B cell (primary cell): ENCODE measurements at regions not wholly inside any gene's neighbourhood (a gene's known extent, or its start where the extent isn't known, plus 50 kb on each side); places are given as distances from the start of the nearest gene placed in this dataset.
"Not testable (repeated sequence)": the region's sequence is repeated elsewhere in the genome, so short reads cannot be mapped to it uniquely, and the experiment has no call there.

Source experiments
- ATAC-seq: fragments of 200-7000 bp; cut with Tn5 transposase; one replicate; pipeline ENCODE4 v1.10.0; 2021; ENCODE audit warnings: low read depth, mild to moderate bottlenecking, moderate number of reproducible peaks, moderate library complexity
- CTCF ChIA-PET: fragments of 350-600 bp; sonication (Branson Sonifier 250); formaldehyde crosslinking; loops from one replicate; lab custom pipeline; 2021; ENCODE audit warnings: antibody characterized with exemption, inconsistent platforms; lab: Charles Lee
- POLR2A ChIA-PET: fragments of 350-600 bp; sonication (Branson Sonifier 250); formaldehyde crosslinking; loops from one replicate; lab custom pipeline; 2021; ENCODE audit warnings: antibody characterized with exemption; lab: Charles Lee
- DNase-seq: peaks from one replicate; pipeline ENCODE4 v3.0.0; 2013
- H2AFZ ChIP-seq: 2 replicates; pipeline ENCODE4 v1.6.1; 2012; ENCODE audit warnings: mild to moderate bottlenecking, low read depth, low read length; ENCODE audit not compliant: insufficient read depth, poor library complexity, severe bottlenecking
- H3K27ac ChIP-seq, 2 donors: 1 replicate in 1 of 2; 2 replicates in 1 of 2; pipeline ENCODE4 v1.5.1; 2012 to 2013; ENCODE audit warnings: low read length in 2 of 2, mild to moderate bottlenecking in 2 of 2, moderate library complexity in 1 of 2
- H3K27me3 ChIP-seq, 4 experiments: fragments of 200-600 bp in 1 of 4; sonication (generic) in 1 of 4; replicated peaks in 1 of 4; 1 replicate in 2 of 4; 2 replicates in 2 of 4; pipeline versions ENCODE4 v1.6.1 to v1.7.0; 2013 to 2016; ENCODE audit warnings: low read length in 3 of 4, mild to moderate bottlenecking in 2 of 4, mixed read lengths in 1 of 4, moderate library complexity in 1 of 4; ENCODE audit not compliant: insufficient read depth in 4 of 4, control insufficient read depth in 3 of 4; ENCODE audit errors: control extremely low read depth in 1 of 4
- H3K36me3 ChIP-seq, 2 experiments: replicated peaks in 1 of 2; 1 replicate in 1 of 2; 2 replicates in 1 of 2; pipeline versions ENCODE4 v1.6.1 to v1.7.1; 2013; ENCODE audit warnings: low read length in 1 of 2; ENCODE audit not compliant: insufficient read depth in 2 of 2, control insufficient read depth in 1 of 2; ENCODE audit errors: control extremely low read depth in 1 of 2, extremely low read depth in 1 of 2
- H3K4me1 ChIP-seq, 2 donors: fragments of 200-600 bp in 1 of 2; sonication (generic) in 1 of 2; 1 replicate in 1 of 2; 2 replicates in 1 of 2; pipeline versions ENCODE4 v1.5.1 to v1.6.1; 2013 to 2017; ENCODE audit warnings: low read length in 2 of 2; ENCODE audit not compliant: control insufficient read depth in 2 of 2, insufficient read depth in 2 of 2
- H3K4me2 ChIP-seq: replicated peaks from 2 replicates; pipeline ENCODE3; 2012; ENCODE audit warnings: mild to moderate bottlenecking, low read depth, low read length; ENCODE audit not compliant: poor library complexity, severe bottlenecking
- H3K4me3 ChIP-seq, 5 experiments: fragments of 200-600 bp in 1 of 5; sonication (generic) in 1 of 5; 1 replicate in 3 of 5; 2 replicates in 2 of 5; pipeline versions ENCODE4 v1.5.1 to v1.7.0; 2011 to 2016; ENCODE audit warnings: low read length in 4 of 5, mild to moderate bottlenecking in 4 of 5, low read depth in 2 of 5, control low read depth in 1 of 5, moderate library complexity in 1 of 5; ENCODE audit not compliant: insufficient read depth in 1 of 5; ENCODE audit errors: control extremely low read depth in 1 of 5, extremely low read depth in 1 of 5
- H3K79me2 ChIP-seq: fragments of 200-600 bp; sonication (generic); one replicate; pipeline ENCODE4 v1.6.0; 2016; ENCODE audit warnings: low read length; ENCODE audit not compliant: control insufficient read depth, insufficient read depth
- H3K9ac ChIP-seq: fragments of 200-600 bp; sonication (generic); 2 replicates; pipeline ENCODE4 v1.6.1; 2017; ENCODE audit warnings: mild to moderate bottlenecking, low read length, moderate library complexity
- H3K9me3 ChIP-seq, 3 donors: one replicate each; pipeline versions ENCODE4 v1.6.1 to v1.7.1; 2013; ENCODE audit warnings: low read length in 2 of 3; ENCODE audit not compliant: control insufficient read depth in 2 of 3, insufficient read depth in 1 of 3; ENCODE audit errors: control extremely low read depth in 1 of 3
- H4K20me1 ChIP-seq: 2 replicates; pipeline ENCODE4 v1.6.0; 2012; ENCODE audit warnings: mild to moderate bottlenecking, low read length; ENCODE audit not compliant: insufficient read depth, control insufficient read depth, poor library complexity, severe bottlenecking
- H3K27ac Mint-ChIP-seq: one replicate; pipeline ENCODE4 v1.8.0; 2021; ENCODE audit warnings: mixed read lengths
- H3K27me3 Mint-ChIP-seq: one replicate; pipeline ENCODE4 v1.8.0; 2021; ENCODE audit warnings: mixed read lengths
- H3K4me1 Mint-ChIP-seq: one replicate; pipeline ENCODE4 v1.8.0; 2021; ENCODE audit warnings: mixed read lengths
- H3K4me3 Mint-ChIP-seq: one replicate; pipeline ENCODE4 v1.8.0; 2021; ENCODE audit warnings: mixed read lengths
- H3K9me3 Mint-ChIP-seq: one replicate; pipeline ENCODE4 v1.8.0; 2022; ENCODE audit warnings: mixed read lengths; ENCODE audit not compliant: insufficient read depth
- EZH2 ChIP-seq: IDR thresholded peaks from 2 replicates; pipeline ENCODE4 v1.6.1; 2012; ENCODE audit warnings: borderline replicate concordance, low read depth, mild to moderate bottlenecking, moderate library complexity, low read length; ENCODE audit not compliant: insufficient read depth, poor library complexity, severe bottlenecking
- WGBS: methylation state at CpG from one replicate; pipeline ENCODE4 v1.1.5; 2013; ENCODE audit warnings: missing lambda C conversion rate; ENCODE audit not compliant: insufficient coverage; 5-methylcytosine and 5-hydroxymethylcytosine counted together
- intact Hi-C: fragments of 100-400 bp; cut with micrococcal nuclease; formaldehyde crosslinking; loops from one replicate; pipeline ENCODE4 v1.10.0; 2022
- TF ChIP-seq, protein P1 (sequence below): fragments of 200-600 bp; IDR thresholded peaks from one replicate; pipeline ENCODE4 v1.8.0; 2022; ENCODE audit warnings: antibody characterized with exemption, mild to moderate bottlenecking

DNA sequence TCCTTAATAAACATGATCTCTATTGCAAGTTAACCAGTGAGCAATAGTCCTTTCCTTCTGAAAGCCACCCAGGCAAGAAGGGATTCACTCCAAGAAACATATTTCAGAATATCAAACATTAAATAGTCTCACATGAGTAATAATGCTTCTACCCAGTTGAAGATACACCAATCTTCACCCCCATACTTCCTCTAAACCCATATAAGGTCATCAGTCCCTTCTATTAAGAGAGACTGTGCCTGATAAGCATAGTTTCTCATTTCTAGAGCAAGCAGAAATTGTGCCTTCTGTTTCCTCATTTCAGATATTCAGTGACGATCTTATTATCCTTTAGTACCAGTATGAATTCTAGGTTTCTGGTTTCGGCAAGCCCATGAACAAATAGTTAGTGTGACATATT is 64.6 kb downstream of the DSEL start:
- Histone ChIP-seq H3K27me3 (no peaks in the 10 kb centered on the region), H3K4me3 (no peak overlapping the region), H3K79me2 (no peaks in the 10 kb centered on the region), H3K4me2 (no peak overlapping the region), H3K9ac (no peak overlapping the region), H2AFZ (no peak overlapping the region), H3K36me3 (no peaks in the 10 kb centered on the region), H4K20me1 (no peaks in the 10 kb centered on the region), H3K4me1 (no peaks in the 10 kb centered on the region), H3K27ac (no peak overlapping the region), H3K9me3 (peaks cover 0 to 7% (median 0%) of the 10 kb centered on the region in 3 donors)
- DNase-seq (no peak), ATAC-seq (no peak)
- Mint-ChIP-seq H3K27ac (no peak overlapping the region), H3K9me3 (peaks cover 11% of the 10 kb centered on the region), H3K27me3 (no peaks in the 10 kb centered on the region), H3K4me3 (no peak overlapping the region), H3K4me1 (no peaks in the 10 kb centered on the region)
- CTCF ChIA-PET = no interaction called here
- 67% methylated on average over 1 of the region's 2 CpGs for WGBS
- POLR2A ChIA-PET = no interaction called here
- intact Hi-C loops = no loop called here
- TF ChIP-seq, protein P1, sequence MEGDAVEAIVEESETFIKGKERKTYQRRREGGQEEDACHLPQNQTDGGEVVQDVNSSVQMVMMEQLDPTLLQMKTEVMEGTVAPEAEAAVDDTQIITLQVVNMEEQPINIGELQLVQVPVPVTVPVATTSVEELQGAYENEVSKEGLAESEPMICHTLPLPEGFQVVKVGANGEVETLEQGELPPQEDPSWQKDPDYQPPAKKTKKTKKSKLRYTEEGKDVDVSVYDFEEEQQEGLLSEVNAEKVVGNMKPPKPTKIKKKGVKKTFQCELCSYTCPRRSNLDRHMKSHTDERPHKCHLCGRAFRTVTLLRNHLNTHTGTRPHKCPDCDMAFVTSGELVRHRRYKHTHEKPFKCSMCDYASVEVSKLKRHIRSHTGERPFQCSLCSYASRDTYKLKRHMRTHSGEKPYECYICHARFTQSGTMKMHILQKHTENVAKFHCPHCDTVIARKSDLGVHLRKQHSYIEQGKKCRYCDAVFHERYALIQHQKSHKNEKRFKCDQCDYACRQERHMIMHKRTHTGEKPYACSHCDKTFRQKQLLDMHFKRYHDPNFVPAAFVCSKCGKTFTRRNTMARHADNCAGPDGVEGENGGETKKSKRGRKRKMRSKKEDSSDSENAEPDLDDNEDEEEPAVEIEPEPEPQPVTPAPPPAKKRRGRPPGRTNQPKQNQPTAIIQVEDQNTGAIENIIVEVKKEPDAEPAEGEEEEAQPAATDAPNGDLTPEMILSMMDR = no peak
- TF ChIP-seq EZH2 = no peak

GRCh38 chr18:67451101-67451500 is 65.4 kb downstream of the DSEL start:
- H3K79me2 ChIP-seq, H3K9me3 ChIP-seq, H3K4me2 ChIP-seq, H4K20me1 ChIP-seq, H3K4me3 ChIP-seq, H3K27me3 Mint-ChIP-seq, intact Hi-C loops, H3K9ac ChIP-seq, POLR2A ChIA-PET, H3K36me3 ChIP-seq, CTCF ChIA-PET, H3K27ac ChIP-seq, ATAC-seq, H3K4me1 ChIP-seq, H3K27me3 ChIP-seq, H3K4me3 Mint-ChIP-seq, DNase-seq, H3K4me1 Mint-ChIP-seq, H3K27ac Mint-ChIP-seq, H2AFZ ChIP-seq: not testable (repeated sequence)
- peaks cover 11% of the 10 kb centered on the region for H3K9me3 Mint-ChIP-seq
- WGBS = 72% methylated on average over 8 of the region's 10 CpGs
